SH-SY5Y (cell line): ENCODE measurements at regions not wholly inside any gene's neighbourhood (a gene's known extent, or its start where the extent isn't known, plus 50 kb on each side); places are given as distances from the start of the nearest gene placed in this dataset.

ENCODE experiments used
- GATA2 ChIP-seq: IDR thresholded peaks from 2 replicates; pipeline ENCODE4 v1.6.1; 2011; ENCODE audit warnings: mild to moderate bottlenecking, low read depth, low read length
- GATA3 ChIP-seq: IDR thresholded peaks from 2 replicates; pipeline ENCODE4 v1.6.1; 2011; ENCODE audit warnings: low read depth, mild to moderate bottlenecking, low read length, moderate library complexity

DNA sequence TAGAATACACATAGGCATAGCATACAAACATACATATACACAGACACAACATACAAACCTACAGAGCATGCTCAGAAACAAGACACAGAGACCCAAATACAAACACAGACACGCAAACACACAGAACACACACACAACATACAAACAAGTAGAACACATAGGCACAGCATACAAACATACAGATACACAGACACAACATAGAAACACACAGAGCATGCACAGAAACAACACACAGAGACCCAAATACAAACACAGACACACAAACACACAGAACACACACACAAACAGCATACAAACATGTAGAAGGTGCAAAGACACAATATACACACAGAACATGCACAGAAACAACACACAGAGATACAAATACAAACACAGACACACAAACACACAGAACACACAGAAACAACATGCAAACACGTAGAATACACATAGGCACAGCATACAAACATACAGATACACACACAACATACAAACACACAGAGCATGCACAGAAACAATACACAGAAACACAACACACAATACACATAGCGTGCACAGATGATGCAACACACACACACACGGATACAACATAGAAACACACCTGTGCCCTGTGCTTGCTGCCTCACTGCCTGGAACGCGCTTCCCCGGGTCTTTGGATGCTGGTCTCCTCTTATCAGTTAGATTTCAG is 469.0 kb upstream of the CDH4 start:
- TF ChIP-seq GATA3 (no peak), GATA2 (no peak)
